A549 (cell line): ENCODE measurements at regions not wholly inside any gene's neighbourhood (a gene's known extent, or its start where the extent isn't known, plus 50 kb on each side); places are given as distances from the start of the nearest gene placed in this dataset.

Experiments used
- BHLHE40 ChIP-seq: IDR thresholded peaks from 2 replicates; pipeline ENCODE4 v1.6.1; 2012; ENCODE audit warnings: low read depth, low read length, inconsistent platforms
- CBX2 ChIP-seq: fragments of 200-600 bp; sonication (generic); IDR thresholded peaks from 2 replicates; pipeline ENCODE4 v1.6.1; 2016; ENCODE audit warnings: low read depth, mild to moderate bottlenecking, borderline replicate concordance
- CEBPB ChIP-seq, 2 experiments: fragments of >200 bp in 1 of 2; sonication (Bioruptor Twin) in 1 of 2; formaldehyde crosslinking in 1 of 2; IDR thresholded peaks; 2 replicates each; pipeline ENCODE4 v1.6.1; 2012 to 2016
- MAFK ChIP-seq: fragments of 450-650 bp; IDR thresholded peaks from 2 replicates; pipeline ENCODE4 v1.6.1; 2014; ENCODE audit not compliant: partially characterized antibody
- NR3C1 ChIP-seq: fragments of >200 bp; sonication (Bioruptor Twin); formaldehyde crosslinking; IDR thresholded peaks from 3 replicates; pipeline ENCODE4 v1.6.1; 2017
- POLR2A ChIP-seq: IDR thresholded peaks from 2 replicates; pipeline ENCODE4 v1.6.1; 2012; ENCODE audit warnings: mild to moderate bottlenecking, low read length
- RFX5 ChIP-seq: fragments of 450-650 bp; IDR thresholded peaks from 2 replicates; pipeline ENCODE4 v1.7.1; 2014; ENCODE audit warnings: antibody characterized with exemption, mild to moderate bottlenecking, moderate library complexity
- RNF2 ChIP-seq: fragments of 200-600 bp; sonication (generic); IDR thresholded peaks from 2 replicates; pipeline ENCODE4 v1.6.1; 2016; ENCODE audit warnings: low read depth, mild to moderate bottlenecking, antibody characterized with exemption, moderate library complexity, borderline replicate concordance
- TF ChIP-seq, protein P1 (sequence below): fragments of >200 bp; sonication (Bioruptor Twin); formaldehyde crosslinking; IDR thresholded peaks from 3 replicates; pipeline ENCODE4 v1.5.1; 2016
- TF ChIP-seq, protein P2 (sequence below): IDR thresholded peaks from 2 replicates; pipeline ENCODE4 v1.6.1; 2012
- TF ChIP-seq, protein P3 (sequence below): fragments of >200 bp; sonication (Bioruptor Twin); formaldehyde crosslinking; IDR thresholded peaks from 2 replicates; pipeline ENCODE4 v1.6.1; 2016
- TF ChIP-seq, protein P4 (sequence below): IDR thresholded peaks from 2 replicates; pipeline ENCODE4 v1.6.1; 2012

DNA sequence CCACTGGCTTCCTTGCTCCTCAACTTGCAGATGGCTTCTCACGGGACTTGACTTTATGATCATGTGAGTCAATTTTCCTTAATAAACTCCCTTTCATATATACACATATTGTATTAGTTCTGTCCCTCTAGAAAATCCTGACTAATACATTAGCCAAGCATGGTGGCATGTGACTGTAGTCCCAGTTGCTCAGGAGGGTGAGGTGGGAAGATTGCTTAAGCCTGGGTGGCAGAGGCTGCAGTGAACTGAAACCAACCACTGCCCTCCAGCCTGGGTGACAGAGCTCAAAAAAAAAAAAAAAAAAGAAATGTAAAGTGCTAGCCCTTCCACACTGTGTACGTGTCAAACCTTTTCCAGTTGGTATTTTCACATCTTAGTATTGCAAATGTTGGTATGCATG, 857.0 kb downstream of the LTN1 start:
- TF ChIP-seq, protein P1, sequence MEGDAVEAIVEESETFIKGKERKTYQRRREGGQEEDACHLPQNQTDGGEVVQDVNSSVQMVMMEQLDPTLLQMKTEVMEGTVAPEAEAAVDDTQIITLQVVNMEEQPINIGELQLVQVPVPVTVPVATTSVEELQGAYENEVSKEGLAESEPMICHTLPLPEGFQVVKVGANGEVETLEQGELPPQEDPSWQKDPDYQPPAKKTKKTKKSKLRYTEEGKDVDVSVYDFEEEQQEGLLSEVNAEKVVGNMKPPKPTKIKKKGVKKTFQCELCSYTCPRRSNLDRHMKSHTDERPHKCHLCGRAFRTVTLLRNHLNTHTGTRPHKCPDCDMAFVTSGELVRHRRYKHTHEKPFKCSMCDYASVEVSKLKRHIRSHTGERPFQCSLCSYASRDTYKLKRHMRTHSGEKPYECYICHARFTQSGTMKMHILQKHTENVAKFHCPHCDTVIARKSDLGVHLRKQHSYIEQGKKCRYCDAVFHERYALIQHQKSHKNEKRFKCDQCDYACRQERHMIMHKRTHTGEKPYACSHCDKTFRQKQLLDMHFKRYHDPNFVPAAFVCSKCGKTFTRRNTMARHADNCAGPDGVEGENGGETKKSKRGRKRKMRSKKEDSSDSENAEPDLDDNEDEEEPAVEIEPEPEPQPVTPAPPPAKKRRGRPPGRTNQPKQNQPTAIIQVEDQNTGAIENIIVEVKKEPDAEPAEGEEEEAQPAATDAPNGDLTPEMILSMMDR = no peak
- TF ChIP-seq, protein P2, sequence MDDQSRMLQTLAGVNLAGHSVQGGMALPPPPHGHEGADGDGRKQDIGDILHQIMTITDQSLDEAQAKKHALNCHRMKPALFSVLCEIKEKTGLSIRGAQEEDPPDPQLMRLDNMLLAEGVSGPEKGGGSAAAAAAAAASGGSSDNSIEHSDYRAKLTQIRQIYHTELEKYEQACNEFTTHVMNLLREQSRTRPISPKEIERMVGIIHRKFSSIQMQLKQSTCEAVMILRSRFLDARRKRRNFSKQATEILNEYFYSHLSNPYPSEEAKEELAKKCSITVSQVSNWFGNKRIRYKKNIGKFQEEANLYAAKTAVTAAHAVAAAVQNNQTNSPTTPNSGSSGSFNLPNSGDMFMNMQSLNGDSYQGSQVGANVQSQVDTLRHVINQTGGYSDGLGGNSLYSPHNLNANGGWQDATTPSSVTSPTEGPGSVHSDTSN = no peak
- no peak for TF ChIP-seq CEBPB (IDR thresholded peaks at IDR 0.05)
- TF ChIP-seq RNF2 = no peak
- TF ChIP-seq POLR2A = no peak
- TF ChIP-seq RFX5 = no peak
- no peak for TF ChIP-seq BHLHE40
- no peak for TF ChIP-seq MAFK
- TF ChIP-seq CBX2 = no peak
- TF ChIP-seq NR3C1 = no peak
- TF ChIP-seq, protein P3, sequence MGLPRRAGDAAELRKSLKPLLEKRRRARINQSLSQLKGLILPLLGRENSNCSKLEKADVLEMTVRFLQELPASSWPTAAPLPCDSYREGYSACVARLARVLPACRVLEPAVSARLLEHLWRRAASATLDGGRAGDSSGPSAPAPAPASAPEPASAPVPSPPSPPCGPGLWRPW = no peak
- TF ChIP-seq, protein P4, sequence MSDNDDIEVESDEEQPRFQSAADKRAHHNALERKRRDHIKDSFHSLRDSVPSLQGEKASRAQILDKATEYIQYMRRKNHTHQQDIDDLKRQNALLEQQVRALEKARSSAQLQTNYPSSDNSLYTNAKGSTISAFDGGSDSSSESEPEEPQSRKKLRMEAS = no peak
